Naive B cell (primary cell): ENCODE measurements at regions not wholly inside any gene's neighbourhood (a gene's known extent, or its start where the extent isn't known, plus 50 kb on each side); places are given as distances from the start of the nearest gene placed in this dataset.
"Not testable (repeated sequence)": the region's sequence is repeated elsewhere in the genome, so short reads cannot be mapped to it uniquely, and the experiment has no call there.

Experiments used
- ATAC-seq, 2 donors: fragments of 150-1000 bp; cut with Tn5 transposase; 2 replicates each; pipeline ENCODE4 v1.10.0; 2021; ENCODE audit warnings: low read depth in 2 of 2, mild to moderate bottlenecking in 2 of 2, moderate library complexity in 2 of 2
- DNase-seq: peaks from one replicate; pipeline ENCODE4 v3.0.0; 2022
- H3K27ac Mint-ChIP-seq, 6 donors: one replicate each; pipeline ENCODE4 v1.8.0; 2020 to 2022; ENCODE audit warnings: mild to moderate bottlenecking in 6 of 6, mixed read lengths in 6 of 6, moderate library complexity in 5 of 6, inconsistent platforms in 2 of 6
- H3K27me3 Mint-ChIP-seq, 3 donors: one replicate each; pipeline ENCODE4 v1.8.0; 2021 to 2022; ENCODE audit warnings: mixed read lengths in 3 of 3, mild to moderate bottlenecking in 1 of 3
- H3K36me3 Mint-ChIP-seq, 2 donors: one replicate each; pipeline ENCODE4 v1.8.0; 2020 to 2022; ENCODE audit warnings: mixed read lengths in 2 of 2, inconsistent platforms in 1 of 2, mild to moderate bottlenecking in 1 of 2
- H3K4me1 Mint-ChIP-seq, 3 donors: one replicate each; pipeline ENCODE4 v1.8.0; 2020 to 2022; ENCODE audit warnings: mixed read lengths in 3 of 3, inconsistent platforms in 1 of 3, mild to moderate bottlenecking in 1 of 3, moderate library complexity in 1 of 3
- H3K4me3 Mint-ChIP-seq, 8 donors: one replicate each; pipeline ENCODE4 v1.8.0; 2020 to 2022; ENCODE audit warnings: mild to moderate bottlenecking in 8 of 8, mixed read lengths in 8 of 8, moderate library complexity in 8 of 8, inconsistent platforms in 2 of 8
- H3K9me3 Mint-ChIP-seq, 7 donors: one replicate each; pipeline ENCODE4 v1.8.0; 2020 to 2022; ENCODE audit warnings: mixed read lengths in 7 of 7, mild to moderate bottlenecking in 5 of 7, inconsistent platforms in 2 of 7, moderate library complexity in 1 of 7

- H3K4me3 Mint-ChIP-seq = no peak overlapping the region
- no peak overlapping the region for H3K27ac Mint-ChIP-seq
- peaks cover 0 to 3% (median 0%) of the 10 kb centered on the region in 7 donors for H3K9me3 Mint-ChIP-seq
- ATAC-seq (no peak), DNase-seq (no peak)
- H3K27me3 Mint-ChIP-seq = no peaks in the 10 kb centered on the region
- no peaks in the 10 kb centered on the region for H3K4me1 Mint-ChIP-seq
- H3K36me3 Mint-ChIP-seq = no peaks in the 10 kb centered on the region
Measured at GRCh38 chr3:88997260-88997659, 110.2 kb upstream of the EPHA3 start.

DNA sequence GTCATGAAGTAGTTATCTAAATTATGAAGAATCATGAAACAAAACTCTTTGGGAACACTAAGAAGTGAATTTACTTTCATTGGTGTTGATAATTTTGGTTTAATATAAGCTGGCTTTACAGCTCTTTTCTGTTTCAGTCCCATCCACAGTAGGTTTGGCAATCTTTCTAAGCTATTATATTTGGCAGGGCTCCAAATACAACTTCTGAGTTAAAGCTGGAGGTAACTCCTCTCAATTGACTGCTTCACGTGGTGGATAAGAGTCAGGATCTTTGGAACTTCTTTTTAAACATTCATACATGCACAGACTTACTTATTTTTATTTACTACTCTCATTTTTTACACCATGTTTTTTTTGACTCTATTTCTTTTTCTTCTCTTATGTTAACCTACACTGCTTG is 106.5 kb upstream of the EPHA3 start:
- DNase-seq (no peak), ATAC-seq (no peak)
- Mint-ChIP-seq H3K27me3 (no peaks in the 10 kb centered on the region), H3K27ac (peak overlapping the region in 1 of 6 donors; percentile 76), H3K9me3 (peaks cover 0 to 2% (median 0%) of the 10 kb centered on the region in 7 donors), H3K36me3 (no peaks in the 10 kb centered on the region), H3K4me1 (no peaks in the 10 kb centered on the region), H3K4me3 (no peak overlapping the region)

GRCh38 chr3:89002191-89002590 is 105.2 kb upstream of the EPHA3 start:
- Mint-ChIP-seq H3K4me1 (no peaks in the 10 kb centered on the region), H3K4me3 (no peak overlapping the region), H3K27me3 (no peaks in the 10 kb centered on the region), H3K9me3 (peaks cover 0 to 3% (median 0%) of the 10 kb centered on the region in 7 donors), H3K27ac (no peak overlapping the region), H3K36me3 (no peaks in the 10 kb centered on the region)
- no peak for ATAC-seq
- DNase-seq = no peak

DNA sequence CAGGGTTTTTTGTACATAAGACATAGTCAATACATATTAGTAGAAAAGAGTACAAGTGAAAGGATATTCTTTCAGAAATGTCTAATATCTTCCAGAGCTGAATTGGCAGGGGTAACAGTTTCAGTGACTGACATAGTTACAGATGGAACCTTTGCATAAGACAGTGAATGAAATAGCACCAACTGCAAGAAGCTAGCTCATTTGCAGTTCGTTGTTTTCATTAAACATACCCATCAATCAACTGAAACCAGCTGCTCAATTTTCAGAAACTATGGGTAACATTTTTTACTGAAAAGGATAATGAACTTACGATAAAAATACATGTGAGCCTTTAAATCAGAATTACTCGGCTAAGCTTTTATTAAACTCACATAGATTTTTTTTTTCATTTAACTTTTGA is 93.9 kb upstream of the EPHA3 start:
- H3K36me3 Mint-ChIP-seq = no peaks in the 10 kb centered on the region
- ATAC-seq = no peak
- H3K4me3 Mint-ChIP-seq = no peak overlapping the region
- no peak for DNase-seq
- no peaks in the 10 kb centered on the region for H3K4me1 Mint-ChIP-seq
- H3K27ac Mint-ChIP-seq = no peak overlapping the region
- no peaks in the 10 kb centered on the region for H3K27me3 Mint-ChIP-seq
- peaks cover 0 to 3% (median 0%) of the 10 kb centered on the region in 7 donors for H3K9me3 Mint-ChIP-seq

DNA sequence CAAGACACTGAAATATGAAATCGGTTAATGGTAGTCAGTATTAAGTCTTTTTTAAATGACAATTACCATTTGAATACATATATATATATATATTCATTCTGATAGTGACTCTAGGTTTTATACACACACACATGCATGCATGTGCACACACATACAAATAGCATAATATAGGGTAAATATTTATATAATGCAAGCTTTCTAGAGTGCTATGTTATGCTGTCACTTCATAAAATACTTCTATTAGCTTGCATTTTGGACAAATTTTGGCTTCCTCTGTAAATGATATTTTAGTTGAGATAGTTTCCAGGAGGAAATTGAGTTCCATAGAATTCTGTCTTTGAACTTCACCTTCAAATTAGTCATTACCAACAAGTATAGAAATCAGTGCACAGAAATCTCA is 89.9 kb upstream of the EPHA3 start:
- DNase-seq = no peak
- no peaks in the 10 kb centered on the region for H3K36me3 Mint-ChIP-seq
- no peak for ATAC-seq
- no peaks in the 10 kb centered on the region for H3K4me1 Mint-ChIP-seq
- H3K4me3 Mint-ChIP-seq = no peak overlapping the region
- peaks cover 0 to 3% (median 0%) of the 10 kb centered on the region in 7 donors for H3K9me3 Mint-ChIP-seq
- H3K27ac Mint-ChIP-seq = no peak overlapping the region
- H3K27me3 Mint-ChIP-seq = no peaks in the 10 kb centered on the region

DNA sequence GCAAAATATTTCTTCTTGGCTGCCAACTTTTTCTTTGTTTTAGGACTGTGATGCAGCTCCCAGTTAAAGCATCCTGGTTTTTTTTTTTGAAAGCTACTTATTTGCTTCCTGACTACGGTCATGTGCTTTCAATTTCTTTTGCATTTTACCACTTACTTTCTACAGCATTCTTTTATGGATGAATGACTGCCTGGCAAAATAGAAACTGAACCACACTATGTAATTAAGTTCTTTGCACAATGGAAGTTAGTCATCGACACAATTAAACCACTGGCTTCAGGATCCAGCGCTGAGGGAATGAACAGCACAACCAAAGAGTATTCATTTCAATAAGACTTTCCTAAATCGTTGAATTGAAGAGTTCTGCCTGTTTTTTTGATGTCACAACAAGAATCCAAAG is 82.2 kb upstream of the EPHA3 start:
- H3K27ac Mint-ChIP-seq = no peak overlapping the region
- H3K4me3 Mint-ChIP-seq = no peak overlapping the region
- no peaks in the 10 kb centered on the region for H3K4me1 Mint-ChIP-seq
- no peak for DNase-seq
- H3K27me3 Mint-ChIP-seq = no peaks in the 10 kb centered on the region
- no peak for ATAC-seq
- no peaks in the 10 kb centered on the region for H3K36me3 Mint-ChIP-seq
- no peaks in the 10 kb centered on the region for H3K9me3 Mint-ChIP-seq

DNA sequence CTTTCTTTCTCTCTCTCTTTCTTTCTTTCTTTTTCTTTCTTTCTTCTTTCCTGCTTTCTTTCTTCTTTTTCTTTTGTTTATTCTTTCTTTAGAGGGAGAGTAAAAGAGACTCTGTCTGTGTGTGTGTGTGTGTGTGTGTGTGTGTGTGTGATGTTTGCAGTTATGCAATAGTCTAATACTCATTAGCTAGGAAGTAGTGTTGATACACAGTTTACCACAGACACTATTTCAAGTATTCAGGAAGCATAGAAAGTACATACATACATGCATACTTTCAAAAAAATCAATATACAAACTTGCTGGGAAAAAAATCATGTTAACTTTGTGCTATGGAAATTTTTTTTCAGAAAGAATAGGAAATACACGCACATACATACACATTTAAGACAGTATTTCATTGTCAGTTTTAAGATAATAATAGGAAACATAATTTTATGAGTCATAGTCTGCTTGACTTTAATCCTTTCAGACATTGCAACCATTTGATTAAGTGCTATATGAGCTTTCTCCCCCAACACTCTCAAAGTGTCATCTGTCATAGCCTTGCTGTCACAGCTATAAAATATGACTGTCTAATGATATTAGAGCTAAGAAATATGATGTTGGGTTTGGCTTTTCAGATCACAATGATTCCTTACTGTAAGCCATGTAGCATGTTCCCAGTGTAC is 74.9 kb upstream of the EPHA3 start:
- Mint-ChIP-seq H3K4me1 (no peaks in the 10 kb centered on the region), H3K4me3 (no peak overlapping the region), H3K27ac (no peak overlapping the region), H3K36me3 (no peaks in the 10 kb centered on the region), H3K27me3 (no peaks in the 10 kb centered on the region), H3K9me3 (peaks cover 0 to 4% (median 2%) of the 10 kb centered on the region in 7 donors)
- ATAC-seq (no peak), DNase-seq (no peak)

DNA sequence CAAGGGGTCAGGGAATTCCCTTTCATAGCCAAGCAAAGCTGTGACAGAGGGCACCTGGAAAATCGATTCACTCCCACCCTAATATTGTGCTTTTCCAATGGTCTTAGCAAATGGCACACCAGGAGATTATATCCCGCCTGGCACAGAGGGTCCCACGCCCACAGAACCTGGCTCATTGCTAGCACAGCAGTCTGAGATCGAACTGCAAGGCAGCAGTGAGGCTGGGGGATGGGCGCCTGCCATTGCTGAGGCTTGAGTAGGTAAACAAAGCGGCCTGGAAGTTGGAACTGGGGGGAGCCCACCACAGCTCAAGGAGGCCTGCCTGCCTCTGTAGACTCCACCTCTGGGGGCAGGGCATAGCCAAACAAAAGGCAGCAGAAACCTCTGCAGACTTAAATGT is 72.7 kb upstream of the EPHA3 start:
- not testable (repeated sequence) for H3K36me3 Mint-ChIP-seq, H3K27ac Mint-ChIP-seq, H3K9me3 Mint-ChIP-seq, H3K4me3 Mint-ChIP-seq, H3K4me1 Mint-ChIP-seq, H3K27me3 Mint-ChIP-seq, DNase-seq, ATAC-seq

GRCh38 chr3:89038869-89039268 is 68.6 kb upstream of the EPHA3 start:
- H3K4me1 Mint-ChIP-seq = no peaks in the 10 kb centered on the region
- no peaks in the 10 kb centered on the region for H3K36me3 Mint-ChIP-seq
- no peaks in the 10 kb centered on the region for H3K27me3 Mint-ChIP-seq
- peaks cover 0 to 7% (median 2%) of the 10 kb centered on the region in 7 donors for H3K9me3 Mint-ChIP-seq
- DNase-seq (no peak), ATAC-seq (no peak)
- no peak overlapping the region for H3K27ac Mint-ChIP-seq
- H3K4me3 Mint-ChIP-seq = no peak overlapping the region

- no peaks in the 10 kb centered on the region for H3K4me1 Mint-ChIP-seq
- no peak overlapping the region for H3K4me3 Mint-ChIP-seq
- no peaks in the 10 kb centered on the region for H3K36me3 Mint-ChIP-seq
- no peak for ATAC-seq
- peaks cover 0 to 5% (median 0%) of the 10 kb centered on the region in 3 donors for H3K27me3 Mint-ChIP-seq
- DNase-seq = no peak
- H3K27ac Mint-ChIP-seq = no peak overlapping the region
- H3K9me3 Mint-ChIP-seq = peaks cover 0 to 4% (median 0%) of the 10 kb centered on the region in 7 donors
Measured at GRCh38 chr3:89042236-89042835, 65.1 kb upstream of the EPHA3 start.

- H3K4me1 Mint-ChIP-seq = no peaks in the 10 kb centered on the region
- H3K36me3 Mint-ChIP-seq = no peaks in the 10 kb centered on the region
- no peak overlapping the region for H3K4me3 Mint-ChIP-seq
- ATAC-seq = no peak
- no peak overlapping the region for H3K27ac Mint-ChIP-seq
- H3K9me3 Mint-ChIP-seq = peaks cover 0 to 3% (median 0%) of the 10 kb centered on the region in 7 donors
- DNase-seq = no peak
- H3K27me3 Mint-ChIP-seq = peaks cover 0 to 5% (median 0%) of the 10 kb centered on the region in 3 donors
Measured at GRCh38 chr3:89043406-89043932, 64.0 kb upstream of the EPHA3 start.

DNA sequence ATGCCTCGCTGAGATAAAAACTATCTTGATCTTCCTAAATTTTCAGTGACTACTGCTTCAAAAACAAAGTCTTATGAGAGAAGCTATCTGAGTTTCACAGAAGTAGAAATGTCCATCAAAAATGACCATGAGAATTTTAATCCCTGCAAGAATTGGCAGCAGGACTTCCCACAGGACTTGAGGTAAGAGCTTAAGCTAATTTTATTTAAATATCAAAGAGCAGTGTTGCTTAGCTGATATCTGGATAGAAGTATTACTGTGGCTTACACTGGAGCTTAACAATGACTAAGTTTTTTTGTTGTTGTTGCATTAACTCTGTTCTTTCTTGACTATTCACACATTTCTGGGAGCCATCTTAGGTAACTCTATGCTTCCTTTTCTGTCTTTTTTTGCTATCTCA is 60.8 kb upstream of the EPHA3 start:
- ATAC-seq (no peak), DNase-seq (no peak)
- no peaks in the 10 kb centered on the region for H3K36me3 Mint-ChIP-seq
- no peak overlapping the region for H3K27ac Mint-ChIP-seq
- no peak overlapping the region for H3K4me3 Mint-ChIP-seq
- peaks cover 0 to 4% (median 0%) of the 10 kb centered on the region in 7 donors for H3K9me3 Mint-ChIP-seq
- H3K4me1 Mint-ChIP-seq = no peaks in the 10 kb centered on the region
- peaks cover 0 to 5% (median 0%) of the 10 kb centered on the region in 3 donors for H3K27me3 Mint-ChIP-seq

- no peaks in the 10 kb centered on the region for H3K36me3 Mint-ChIP-seq
- no peaks in the 10 kb centered on the region for H3K4me1 Mint-ChIP-seq
- H3K4me3 Mint-ChIP-seq = no peak overlapping the region
- no peak overlapping the region for H3K27ac Mint-ChIP-seq
- H3K27me3 Mint-ChIP-seq = peaks cover 0 to 5% (median 0%) of the 10 kb centered on the region in 3 donors
- DNase-seq (no peak), ATAC-seq (no peak)
- H3K9me3 Mint-ChIP-seq = peaks cover 0 to 4% (median 0%) of the 10 kb centered on the region in 7 donors
Measured at GRCh38 chr3:89049119-89049518, 58.3 kb upstream of the EPHA3 start.

GRCh38 chr3:89052386-89052785 is 55.0 kb upstream of the EPHA3 start:
- Mint-ChIP-seq H3K27me3 (no peaks in the 10 kb centered on the region), H3K27ac (no peak overlapping the region), H3K9me3 (peaks cover 0 to 4% (median 0%) of the 10 kb centered on the region in 7 donors), H3K4me3 (no peak overlapping the region), H3K36me3 (no peaks in the 10 kb centered on the region), H3K4me1 (no peaks in the 10 kb centered on the region)
- ATAC-seq (no peak), DNase-seq (no peak)
